Astrocyte (in vitro differentiated cells and primary cell): ENCODE measurements at regions not wholly inside any gene's neighbourhood (a gene's known extent, or its start where the extent isn't known, plus 50 kb on each side); places are given as distances from the start of the nearest gene placed in this dataset.

Experiments used
- EZH2 ChIP-seq: IDR thresholded peaks from 2 replicates; pipeline ENCODE4 v1.6.1; 2012; ENCODE audit warnings: mild to moderate bottlenecking, low read length, inconsistent platforms; ENCODE audit not compliant: insufficient read depth
- TF ChIP-seq, protein P1 (sequence below): IDR thresholded peaks from 2 replicates; pipeline ENCODE4 v1.5.1; 2011; ENCODE audit warnings: low read depth, mild to moderate bottlenecking, inconsistent platforms, low read length, moderate library complexity; ENCODE audit not compliant: insufficient read depth

DNA sequence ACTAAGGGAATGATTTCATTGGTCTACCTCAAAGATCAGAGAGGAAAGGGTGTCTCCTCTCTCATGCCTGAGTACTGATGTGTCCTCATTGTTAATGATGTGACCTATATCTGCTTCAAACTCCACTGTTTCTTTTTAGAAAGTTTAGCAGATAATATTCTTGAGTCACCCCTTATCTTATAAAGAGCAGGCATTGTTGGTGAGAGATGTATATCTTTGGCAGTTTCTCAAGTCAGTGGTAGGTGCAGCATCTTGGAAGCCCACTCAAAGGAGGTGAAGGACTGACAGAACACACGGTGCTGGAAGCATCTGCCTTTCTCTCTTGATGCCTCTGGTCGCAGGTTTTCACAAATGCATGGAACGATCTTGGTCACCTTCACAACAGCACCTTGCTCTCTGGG, 71.2 kb downstream of the ZNF518B start:
- TF ChIP-seq EZH2: no peak
- TF ChIP-seq, protein P1, sequence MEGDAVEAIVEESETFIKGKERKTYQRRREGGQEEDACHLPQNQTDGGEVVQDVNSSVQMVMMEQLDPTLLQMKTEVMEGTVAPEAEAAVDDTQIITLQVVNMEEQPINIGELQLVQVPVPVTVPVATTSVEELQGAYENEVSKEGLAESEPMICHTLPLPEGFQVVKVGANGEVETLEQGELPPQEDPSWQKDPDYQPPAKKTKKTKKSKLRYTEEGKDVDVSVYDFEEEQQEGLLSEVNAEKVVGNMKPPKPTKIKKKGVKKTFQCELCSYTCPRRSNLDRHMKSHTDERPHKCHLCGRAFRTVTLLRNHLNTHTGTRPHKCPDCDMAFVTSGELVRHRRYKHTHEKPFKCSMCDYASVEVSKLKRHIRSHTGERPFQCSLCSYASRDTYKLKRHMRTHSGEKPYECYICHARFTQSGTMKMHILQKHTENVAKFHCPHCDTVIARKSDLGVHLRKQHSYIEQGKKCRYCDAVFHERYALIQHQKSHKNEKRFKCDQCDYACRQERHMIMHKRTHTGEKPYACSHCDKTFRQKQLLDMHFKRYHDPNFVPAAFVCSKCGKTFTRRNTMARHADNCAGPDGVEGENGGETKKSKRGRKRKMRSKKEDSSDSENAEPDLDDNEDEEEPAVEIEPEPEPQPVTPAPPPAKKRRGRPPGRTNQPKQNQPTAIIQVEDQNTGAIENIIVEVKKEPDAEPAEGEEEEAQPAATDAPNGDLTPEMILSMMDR: no peak
